ENCODE measurements at regions not wholly inside any gene's neighbourhood (a gene's known extent, or its start where the extent isn't known, plus 50 kb on each side); places are given as distances from the start of the nearest gene placed in this dataset.

DNA sequence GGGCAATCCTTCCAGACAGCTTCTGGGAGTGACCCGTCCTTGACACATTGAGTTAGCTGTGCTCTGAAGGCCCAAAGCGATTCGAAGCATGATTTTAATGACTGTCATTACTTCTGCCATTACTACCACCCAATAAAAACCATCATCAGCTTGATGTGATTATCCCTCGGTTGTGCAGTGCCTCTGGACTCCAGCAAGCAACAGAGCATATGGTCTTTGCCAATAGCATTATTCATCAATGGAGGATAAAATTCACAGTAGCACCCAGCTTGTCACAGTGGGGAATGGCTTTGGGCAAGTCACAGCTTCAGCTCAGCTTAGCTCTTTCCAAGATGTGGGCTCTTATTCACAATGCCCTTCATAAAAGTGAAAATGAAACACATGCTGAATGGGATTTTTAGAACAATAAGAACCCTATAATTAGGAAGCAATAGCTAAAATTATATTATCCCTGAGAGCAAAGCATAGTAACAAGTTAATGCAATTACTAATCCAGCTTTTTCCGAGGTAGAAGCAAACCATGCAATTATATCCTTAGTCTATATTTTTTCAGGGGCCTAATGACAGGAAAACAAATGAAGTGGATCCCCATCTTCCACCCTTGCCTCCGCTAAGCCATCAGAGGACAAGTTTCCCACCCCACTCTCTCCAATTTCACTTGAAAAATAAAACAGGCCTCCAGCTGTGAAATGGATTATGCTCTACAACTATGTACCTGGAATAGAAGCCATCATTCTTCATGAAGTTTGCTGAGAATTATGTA lies 163.0 kb upstream of the EEA1 start:
- Histone ChIP-seq H4K5ac (ENCODE audit: insufficient read length, low read depth, low read length) (no peak overlapping the region), H4K8ac (ENCODE audit: extremely low read depth, insufficient read depth, low read length) (no peak overlapping the region), H4K20me1 (replicated peaks in 1 of 2; ENCODE audit: control insufficient read depth in 1 of 2, insufficient read depth in 2 of 2, low read length in 2 of 2) (no peaks in the 10 kb centered on the region), H3K23ac (ENCODE audit: insufficient read length) (no peak overlapping the region), H3K79me1 (ENCODE audit: low read depth, low read length) (no peaks in the 10 kb centered on the region), H2BK20ac (ENCODE audit: low read length) (no peak overlapping the region), H3K14ac (ENCODE audit: insufficient read length) (no peak overlapping the region), H3K27me3 (replicated peaks in 1 of 4; ENCODE audit: control insufficient read depth in 3 of 4, extremely low read depth in 1 of 4, insufficient read depth in 3 of 4, low read length in 3 of 4) (no peaks in the 10 kb centered on the region), H3K27ac (ENCODE audit: low read depth, low read length) (no peak overlapping the region), H3K4me1 (replicated peaks in 1 of 4; ENCODE audit: control insufficient read depth in 3 of 4, insufficient read depth in 4 of 4, low read length in 3 of 4) (peaks cover 0 to 3% (median 0%) of the 10 kb centered on the region in 4 experiments; a peak in 1 of 7 replicates), H4K91ac (replicated peaks; ENCODE audit: insufficient read length, low read length) (no peak overlapping the region), H2AK5ac (ENCODE audit: low read depth, low read length) (no peak overlapping the region), H3K9me3 (ENCODE audit: insufficient read depth in 2 of 2, low read depth in 1 of 2, low read length in 1 of 2) (no peaks in the 10 kb centered on the region), H3K56ac (replicated peaks; ENCODE audit: insufficient read length, low read depth, low read length) (no peak overlapping the region), H3K79me2 (ENCODE audit: control insufficient read depth in 1 of 2, insufficient read depth in 2 of 2, low read length in 2 of 2) (no peaks in the 10 kb centered on the region), H3K18ac (ENCODE audit: extremely low read depth, low read length) (no peak overlapping the region), H2BK5ac (ENCODE audit: low read depth, low read length) (no peak overlapping the region), H2BK120ac (replicated peaks; ENCODE audit: low read depth, low read length) (no peak overlapping the region), H3K36me3 (ENCODE audit: control insufficient read depth in 2 of 4, insufficient read depth in 4 of 4, low read length in 3 of 4) (no peaks in the 10 kb centered on the region), H3K23me2 (ENCODE audit: low read depth, low read length) (no peaks in the 10 kb centered on the region), H2BK15ac (ENCODE audit: low read length) (no peak overlapping the region), H3K9ac (replicated peaks in 1 of 4; ENCODE audit: extremely low read depth in 1 of 4, low read depth in 3 of 4, low read length in 3 of 4) (no peak overlapping the region), H3K4me3 (ENCODE audit: extremely low read depth in 1 of 4, insufficient read depth in 2 of 4, low read depth in 3 of 4, low read length in 4 of 4) (no peak overlapping the region), H3K4ac (replicated peaks; ENCODE audit: insufficient read length, low read depth, low read length) (no peak overlapping the region), H2AFZ (ENCODE audit: low read length) (no peak overlapping the region), H3K4me2 (ENCODE audit: insufficient read depth in 1 of 2, low read depth in 2 of 2, low read length in 2 of 2) (no peak overlapping the region), H2BK12ac (ENCODE audit: low read depth, low read length) (no peak overlapping the region)
- FAIRE-seq = no peak
- ChIA-PET POLR2A (ENCODE audit: partially characterized antibody) (no interaction called here), CTCF (ENCODE audit: partially characterized antibody) (interaction anchor here (0.6 to 2.0 kb wide), 8 partner anchors 9 to 308 kb away, joined by 3 to 6 read pairs (median 3); no protein-coding TSS in a partner anchor)
- 89% methylated on average over 6 of the region's 6 CpGs; no CpG with 5 or more reads in 1 of the 2 experiments for WGBS, 2 experiments (ENCODE audit: extremely low coverage in 1 of 2, insufficient coverage in 1 of 2, insufficient read length in 1 of 2, insufficient replicate concordance in 2 of 2, low coverage in 1 of 2, low lambda C conversion rate in 2 of 2, missing lambda C conversion rate in 1 of 2)
- DNase-seq (ENCODE audit: low read depth in 1 of 2, low spot score in 2 of 2) = no peak
- TF ChIP-seq BACH1 (IDR thresholded peaks at IDR 0.05; ENCODE audit: low read length) (no peak), RBBP5 (IDR thresholded peaks at IDR 0.05; ENCODE audit: borderline replicate concordance, low read depth, low read length) (no peak), PHF8 (conservative IDR thresholded peaks at IDR 0.05; ENCODE audit: low read depth, low read length) (no peak)

All from H1 (cell line).